AG09309 (cell line): ENCODE measurements at regions not wholly inside any gene's neighbourhood (a gene's known extent, or its start where the extent isn't known, plus 50 kb on each side); places are given as distances from the start of the nearest gene placed in this dataset.
"Not testable (repeated sequence)": the region's sequence is repeated elsewhere in the genome, so short reads cannot be mapped to it uniquely, and the experiment has no call there.

Experiments
- DNase-seq: peaks from one replicate; pipeline ENCODE4 v3.0.0-alpha.2; 2010; ENCODE audit warnings: low read depth
- H3K4me3 ChIP-seq: 2 replicates; pipeline ENCODE4 v1.5.1; 2011; ENCODE audit warnings: mild to moderate bottlenecking, low read depth, low read length, moderate library complexity; ENCODE audit not compliant: control insufficient read depth
- CTCF ChIP-seq: IDR thresholded peaks from 2 replicates; pipeline ENCODE4 v1.5.1; 2011; ENCODE audit warnings: mild to moderate bottlenecking, low read depth, low read length, inconsistent platforms; ENCODE audit not compliant: insufficient read depth, control insufficient read depth; ENCODE audit errors: missing control alignments

GRCh38 chr6:168841609-168842278, 400.8 kb downstream of the SMOC2 start:
- H3K4me3 ChIP-seq, result no peak overlapping the region
- TF ChIP-seq CTCF, result no peak
- DNase-seq, result no peak

GRCh38 chr6:168840932-168841331, 399.9 kb downstream of the SMOC2 start:
- DNase-seq, H3K4me3 ChIP-seq: not testable (repeated sequence)

- DNase-seq, H3K4me3 ChIP-seq: not testable (repeated sequence)
These were observed 399.3 kb downstream of the SMOC2 start for GRCh38 chr6:168840299-168840698.

GRCh38 chr6:168838037-168838399, 397.0 kb downstream of the SMOC2 start:
- H3K4me3 ChIP-seq, result no peak overlapping the region
- DNase-seq, result no peak
- no peak for TF ChIP-seq CTCF

GRCh38 chr6:168837254-168838036, 396.5 kb downstream of the SMOC2 start:
- TF ChIP-seq CTCF, result no peak
- H3K4me3 ChIP-seq, result no peak overlapping the region
- DNase-seq, result no peak

- TF ChIP-seq CTCF, result no peak
- no peak for DNase-seq
- no peak overlapping the region for H3K4me3 ChIP-seq
These were observed 395.0 kb downstream of the SMOC2 start for GRCh38 chr6:168835991-168836390.

GRCh38 chr6:168834801-168835200, 393.8 kb downstream of the SMOC2 start:
- no peak for DNase-seq
- TF ChIP-seq CTCF, result no peak
- no peak overlapping the region for H3K4me3 ChIP-seq

GRCh38 chr6:168834042-168834587, 393.1 kb downstream of the SMOC2 start:
- DNase-seq, result no peak
- no peak for TF ChIP-seq CTCF
- no peak overlapping the region for H3K4me3 ChIP-seq
